Mesendoderm (in vitro differentiated cells): ENCODE measurements at regions not wholly inside any gene's neighbourhood (a gene's known extent, or its start where the extent isn't known, plus 50 kb on each side); places are given as distances from the start of the nearest gene placed in this dataset.

ENCODE experiments used
- DNase-seq: peaks from one replicate; pipeline ENCODE4 v3.0.0; 2013
- H2AK5ac ChIP-seq: 2 replicates; pipeline ENCODE4 v1.6.1; 2013; ENCODE audit warnings: low read length, inconsistent platforms
- H2BK120ac ChIP-seq: 2 replicates; pipeline ENCODE4 v1.6.1; 2013; ENCODE audit warnings: low read depth, mild to moderate bottlenecking, low read length, moderate library complexity, mixed read lengths
- H2BK15ac ChIP-seq: replicated peaks from 2 replicates; pipeline ENCODE4 v1.6.1; 2013; ENCODE audit warnings: low read depth, mild to moderate bottlenecking, moderate library complexity
- H2BK5ac ChIP-seq: 2 replicates; pipeline ENCODE4 v1.6.1; 2013; ENCODE audit warnings: low read length, inconsistent platforms
- H3K18ac ChIP-seq: 2 replicates; pipeline ENCODE4 v1.6.1; 2013; ENCODE audit warnings: mild to moderate bottlenecking, low read length, mixed read lengths
- H3K23ac ChIP-seq: one replicate; pipeline ENCODE4 v1.6.1; 2013; ENCODE audit warnings: low read length
- H3K27ac ChIP-seq: 2 replicates; pipeline ENCODE4 v1.5.1; 2013; ENCODE audit warnings: low read depth, mild to moderate bottlenecking, inconsistent platforms, low read length, moderate library complexity
- H3K27me3 ChIP-seq: 2 replicates; pipeline ENCODE4 v1.6.1; 2013; ENCODE audit warnings: low read length, control low read depth, mild to moderate bottlenecking, inconsistent platforms; ENCODE audit not compliant: insufficient read depth, poor library complexity
- H3K36me3 ChIP-seq: 2 replicates; pipeline ENCODE4 v1.6.1; 2013; ENCODE audit warnings: low read length, inconsistent platforms; ENCODE audit not compliant: control insufficient read depth, insufficient read depth
- H3K4ac ChIP-seq: one replicate; pipeline ENCODE4 v1.6.1; 2013; ENCODE audit warnings: low read depth, mild to moderate bottlenecking, low read length, moderate library complexity
- H3K4me1 ChIP-seq: 2 replicates; pipeline ENCODE4 v1.6.1; 2013; ENCODE audit warnings: low read depth, low read length, inconsistent platforms; ENCODE audit not compliant: control insufficient read depth
- H3K4me2 ChIP-seq: 2 replicates; pipeline ENCODE4 v1.6.1; 2013; ENCODE audit warnings: low read length
- H3K4me3 ChIP-seq: 2 replicates; pipeline ENCODE4 v1.5.1; 2013; ENCODE audit warnings: mild to moderate bottlenecking, low read length
- H3K56ac ChIP-seq: one replicate; pipeline ENCODE4 v1.6.1; 2013; ENCODE audit warnings: low read length
- H3K79me1 ChIP-seq: 2 replicates; pipeline ENCODE4 v1.6.1; 2013; ENCODE audit warnings: low read length, inconsistent platforms
- H3K79me2 ChIP-seq: 2 replicates; pipeline ENCODE4 v1.6.1; 2013; ENCODE audit warnings: mild to moderate bottlenecking, low read length; ENCODE audit not compliant: control insufficient read depth, insufficient read depth
- H3K9ac ChIP-seq: 2 replicates; pipeline ENCODE4 v1.6.1; 2013; ENCODE audit warnings: low read length, inconsistent platforms
- H4K5ac ChIP-seq: one replicate; pipeline ENCODE4 v1.6.1; 2013; ENCODE audit warnings: low read length
- H4K8ac ChIP-seq: one replicate; pipeline ENCODE4 v1.6.1; 2013; ENCODE audit warnings: low read depth, mild to moderate bottlenecking, control low read depth, low read length, moderate library complexity
- WGBS: extraction: QIAGEN DNeasy Blood & Tissue Kit; methylation state at CpG from one replicate; pipeline ENCODE4 v1.1.7; 2013; ENCODE audit warnings: low lambda C conversion rate, missing lambda C conversion rate; ENCODE audit not compliant: insufficient coverage; ENCODE audit errors: extremely low coverage; 5-methylcytosine and 5-hydroxymethylcytosine counted together

DNA sequence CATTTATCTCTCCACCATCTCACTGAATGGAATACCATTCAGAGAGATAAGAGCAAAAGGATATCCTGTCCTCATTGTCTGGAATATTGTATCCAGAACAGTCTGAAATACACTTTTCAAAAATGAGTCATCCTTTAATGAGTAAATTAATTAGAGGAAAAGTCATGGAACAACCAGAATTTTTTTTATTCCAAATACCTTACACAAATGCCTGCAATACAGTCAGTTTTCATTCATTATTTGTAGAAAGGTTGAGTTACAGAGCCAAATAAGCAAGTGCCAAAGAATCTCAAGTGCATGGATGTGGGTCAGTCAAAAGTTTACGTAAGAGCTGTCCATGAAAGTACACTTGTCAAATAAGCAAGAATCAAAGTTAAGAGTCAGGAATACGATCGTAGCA lies 482.6 kb downstream of the IPMK start:
- H3K4ac ChIP-seq: no peak overlapping the region
- H3K23ac ChIP-seq: no peak overlapping the region
- H3K36me3 ChIP-seq: no peaks in the 10 kb centered on the region
- H3K9ac ChIP-seq: no peak overlapping the region
- no peak overlapping the region for H2BK120ac ChIP-seq
- peaks cover 3% of the 10 kb centered on the region for H3K4me1 ChIP-seq
- H3K79me2 ChIP-seq: no peaks in the 10 kb centered on the region
- no peaks in the 10 kb centered on the region for H3K79me1 ChIP-seq
- H2AK5ac ChIP-seq: no peak overlapping the region
- no peak overlapping the region for H3K4me2 ChIP-seq
- no peak overlapping the region for H3K4me3 ChIP-seq
- no peaks in the 10 kb centered on the region for H3K27me3 ChIP-seq
- no peak for DNase-seq
- whole genome bisulfite sequencing: no CpG with 5 or more reads among the region's 3 CpGs
- no peak overlapping the region for H2BK5ac ChIP-seq
- H4K8ac ChIP-seq: no peak overlapping the region
- no peak overlapping the region for H3K18ac ChIP-seq
- H3K56ac ChIP-seq: no peak overlapping the region
- H2BK15ac ChIP-seq: no peak overlapping the region
- H4K5ac ChIP-seq: no peak overlapping the region
- H3K27ac ChIP-seq: no peak overlapping the region

DNA sequence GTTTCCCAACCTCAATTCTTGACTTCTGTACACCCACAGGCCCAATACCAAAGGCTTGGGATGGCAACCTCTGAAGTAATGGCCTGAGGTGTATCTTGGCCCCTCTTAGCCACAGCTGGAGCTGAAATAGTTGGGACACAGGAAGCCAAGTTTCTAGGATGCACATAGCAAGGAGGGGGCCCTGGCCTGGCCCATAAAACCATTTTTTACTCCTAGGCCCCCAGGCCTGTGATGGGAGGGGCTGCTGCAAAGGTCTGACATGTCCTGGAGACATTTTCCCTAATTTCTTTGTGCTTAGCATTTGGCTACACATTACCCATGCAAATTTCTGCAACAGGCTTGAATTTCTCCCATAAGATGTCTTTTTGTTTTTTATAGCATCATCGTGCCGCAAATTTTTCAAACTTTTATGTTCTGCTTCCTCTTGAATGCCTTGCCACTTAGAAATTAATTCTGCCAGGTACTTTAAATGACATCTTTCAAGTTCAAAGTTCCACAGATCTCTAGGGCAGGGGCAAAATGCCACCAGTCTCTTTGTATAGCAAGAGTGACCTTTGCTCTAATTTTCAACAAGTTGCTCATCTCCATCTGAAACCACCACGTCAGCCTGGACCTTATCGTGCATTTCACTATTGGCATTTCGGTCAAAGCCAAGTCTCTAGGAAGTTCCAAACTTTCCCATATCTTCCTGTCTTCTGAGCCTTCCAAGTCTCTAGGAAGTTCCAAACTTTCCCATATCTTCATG lies 490.8 kb downstream of the IPMK start:
- Histone ChIP-seq H2AK5ac (no peak overlapping the region), H3K23ac (no peak overlapping the region)

GRCh38 chr10:57775250-57775649 lies 492.4 kb downstream of the IPMK start:
- DNase-seq: no peak

More for the DNA sequence above, 490.8 kb downstream of the IPMK start:
- H3K4me2 ChIP-seq: no peak overlapping the region
- H2BK5ac ChIP-seq: no peak overlapping the region
- H3K79me2 ChIP-seq: no peaks in the 10 kb centered on the region
- H3K27ac ChIP-seq: no peak overlapping the region
- no peaks in the 10 kb centered on the region for H3K27me3 ChIP-seq
- no peak overlapping the region for H2BK15ac ChIP-seq
- no peaks in the 10 kb centered on the region for H3K4me1 ChIP-seq
- no peak overlapping the region for H3K56ac ChIP-seq
- no peak overlapping the region for H3K18ac ChIP-seq
- H2BK120ac ChIP-seq: no peak overlapping the region
- no peak overlapping the region for H4K5ac ChIP-seq
- H4K8ac ChIP-seq: no peak overlapping the region
- no peaks in the 10 kb centered on the region for H3K36me3 ChIP-seq
- no peak overlapping the region for H3K4ac ChIP-seq
- H3K4me3 ChIP-seq: no peak overlapping the region
- no peaks in the 10 kb centered on the region for H3K79me1 ChIP-seq
- no CpG with 5 or more reads among the region's 5 CpGs for whole genome bisulfite sequencing
- no peak for DNase-seq
- H3K9ac ChIP-seq: no peak overlapping the region

DNA sequence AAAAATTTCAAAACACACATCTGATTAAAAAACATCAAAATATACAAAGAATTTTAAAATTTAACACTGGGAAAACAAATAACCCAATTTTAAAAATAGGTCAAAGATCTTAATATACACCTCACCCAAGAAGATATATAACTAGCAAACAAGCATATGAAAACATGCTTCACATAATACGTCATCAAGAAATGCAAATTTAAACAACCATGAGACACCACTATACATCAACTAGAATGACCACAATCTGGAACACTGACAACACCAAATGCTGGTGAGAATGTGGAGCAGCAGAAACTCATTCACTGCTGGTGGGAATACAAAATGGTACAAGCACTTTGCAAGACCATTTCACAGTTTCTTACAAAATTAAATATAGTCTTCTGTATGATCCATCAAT lies 498.4 kb downstream of the IPMK start:
- no CpG with 5 or more reads among the region's 1 CpG for WGBS
- H3K36me3 ChIP-seq: no peaks in the 10 kb centered on the region

More at GRCh38 chr10:57775250-57775649, 492.4 kb downstream of the IPMK start:
- H3K4me3 ChIP-seq: no peak overlapping the region
- H4K5ac ChIP-seq: no peak overlapping the region
- no peak overlapping the region for H3K23ac ChIP-seq
- no peak overlapping the region for H3K9ac ChIP-seq
- no peak overlapping the region for H4K8ac ChIP-seq
- no peaks in the 10 kb centered on the region for H3K79me2 ChIP-seq
- no peaks in the 10 kb centered on the region for H3K27me3 ChIP-seq
- no peak overlapping the region for H3K18ac ChIP-seq
- no CpG with 5 or more reads among the region's 2 CpGs for WGBS
- H3K4me2 ChIP-seq: no peak overlapping the region
- H2AK5ac ChIP-seq: no peak overlapping the region
- H2BK5ac ChIP-seq: no peak overlapping the region
- H3K56ac ChIP-seq: no peak overlapping the region
- H3K4me1 ChIP-seq: no peaks in the 10 kb centered on the region
- H3K36me3 ChIP-seq: no peaks in the 10 kb centered on the region
- H2BK15ac ChIP-seq: no peak overlapping the region
- no peak overlapping the region for H3K27ac ChIP-seq
- H3K4ac ChIP-seq: no peak overlapping the region
- no peak overlapping the region for H2BK120ac ChIP-seq
- H3K79me1 ChIP-seq: no peaks in the 10 kb centered on the region

DNA sequence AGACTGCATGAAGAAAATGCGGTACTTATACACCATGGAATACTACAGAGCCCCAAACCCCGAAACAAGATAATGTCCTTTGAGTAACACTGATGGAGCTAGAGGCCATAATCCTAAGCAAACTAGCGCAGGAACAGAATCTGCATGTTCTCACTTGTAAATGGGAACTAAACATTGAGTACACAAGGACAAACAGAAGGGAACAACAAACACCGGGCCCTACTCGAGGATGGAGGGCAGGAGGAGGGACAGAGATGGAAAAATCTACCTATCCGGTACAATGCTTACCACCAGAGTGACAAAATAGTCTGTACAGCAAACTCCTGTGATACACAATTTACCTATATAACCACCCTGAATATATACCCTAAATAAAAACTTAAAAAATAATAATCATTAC lies 507.9 kb downstream of the IPMK start:
- no CpG with 5 or more reads among the region's 6 CpGs for WGBS
- DNase-seq: no peak
- Histone ChIP-seq H2BK15ac (no peak overlapping the region), H3K79me1 (no peaks in the 10 kb centered on the region), H3K9ac (no peak overlapping the region), H3K56ac (no peak overlapping the region), H3K27me3 (no peaks in the 10 kb centered on the region), H3K4me2 (no peak overlapping the region), H3K18ac (no peak overlapping the region), H2BK5ac (no peak overlapping the region), H3K36me3 (no peaks in the 10 kb centered on the region), H3K4me3 (no peak overlapping the region), H4K8ac (no peak overlapping the region), H2BK120ac (no peak overlapping the region), H3K4me1 (no peaks in the 10 kb centered on the region), H2AK5ac (no peak overlapping the region), H3K4ac (no peak overlapping the region), H3K23ac (no peak overlapping the region), H3K79me2 (no peaks in the 10 kb centered on the region), H3K27ac (no peak overlapping the region), H4K5ac (no peak overlapping the region)

More for the DNA sequence above, 498.4 kb downstream of the IPMK start:
- no peak overlapping the region for H3K4me3 ChIP-seq
- H3K4ac ChIP-seq: no peak overlapping the region
- H3K4me2 ChIP-seq: no peak overlapping the region
- H3K27ac ChIP-seq: no peak overlapping the region
- no peak overlapping the region for H3K23ac ChIP-seq
- no peak overlapping the region for H4K8ac ChIP-seq
- no peaks in the 10 kb centered on the region for H3K79me1 ChIP-seq
- no peak overlapping the region for H2AK5ac ChIP-seq
- no peaks in the 10 kb centered on the region for H3K27me3 ChIP-seq
- H3K56ac ChIP-seq: no peak overlapping the region
- H2BK15ac ChIP-seq: no peak overlapping the region
- H3K18ac ChIP-seq: no peak overlapping the region
- H3K79me2 ChIP-seq: no peaks in the 10 kb centered on the region
- H4K5ac ChIP-seq: no peak overlapping the region
- H2BK120ac ChIP-seq: no peak overlapping the region
- no peak overlapping the region for H2BK5ac ChIP-seq
- DNase-seq: no peak
- H3K4me1 ChIP-seq: no peaks in the 10 kb centered on the region
- H3K9ac ChIP-seq: no peak overlapping the region

- Histone ChIP-seq H2BK120ac (no peak overlapping the region), H3K27me3 (no peaks in the 10 kb centered on the region), H3K36me3 (no peaks in the 10 kb centered on the region), H3K56ac (no peak overlapping the region), H3K23ac (no peak overlapping the region), H3K4me3 (no peak overlapping the region), H4K5ac (no peak overlapping the region), H4K8ac (no peak overlapping the region), H3K4me1 (no peaks in the 10 kb centered on the region), H3K79me1 (no peaks in the 10 kb centered on the region), H3K4ac (no peak overlapping the region), H3K18ac (no peak overlapping the region), H3K79me2 (no peaks in the 10 kb centered on the region), H3K27ac (no peak overlapping the region), H2BK5ac (no peak overlapping the region), H2AK5ac (no peak overlapping the region), H2BK15ac (no peak overlapping the region), H3K4me2 (no peak overlapping the region), H3K9ac (no peak overlapping the region)
- no CpG with 5 or more reads among the region's 4 CpGs for WGBS
- DNase-seq: no peak
Observed at GRCh38 chr10:57754803-57755202, 512.9 kb downstream of the IPMK start.
